Small intestine (tissue), 7 donors: ENCODE measurements at regions not wholly inside any gene's neighbourhood (a gene's known extent, or its start where the extent isn't known, plus 50 kb on each side); places are given as distances from the start of the nearest gene placed in this dataset.

Source experiments
- DNase-seq, 2 donors: peaks; one replicate each; pipeline versions ENCODE4 v3.0.0 to v3.0.0-alpha.2; 2013
- FAIRE-seq: peaks from 2 replicates; lab custom pipeline; 2012; peaks lifted over from hg19 to GRCh38; lab: Jason Lieb, UNC
- H3K27ac ChIP-seq, 3 donors: one replicate each; pipeline ENCODE4 v1.5.1; 2013; ENCODE audit warnings: low read length in 2 of 3, mild to moderate bottlenecking in 2 of 3, control low read depth in 1 of 3, inconsistent platforms in 1 of 3, low read depth in 1 of 3, moderate library complexity in 1 of 3
- H3K27me3 ChIP-seq, 3 donors: one replicate each; pipeline ENCODE4 v1.6.1; 2013; ENCODE audit warnings: low read length in 3 of 3, inconsistent platforms in 1 of 3; ENCODE audit not compliant: control insufficient read depth in 3 of 3, insufficient read depth in 3 of 3
- H3K36me3 ChIP-seq, 3 donors: one replicate each; pipeline ENCODE4 v1.6.1; 2013; ENCODE audit warnings: low read length in 3 of 3, inconsistent platforms in 1 of 3, low read depth in 1 of 3, mild to moderate bottlenecking in 1 of 3, moderate library complexity in 1 of 3; ENCODE audit not compliant: control insufficient read depth in 3 of 3, insufficient read depth in 2 of 3
- H3K4me1 ChIP-seq, 3 donors: one replicate each; pipeline ENCODE4 v1.6.1; 2013; ENCODE audit warnings: low read length in 2 of 3, inconsistent platforms in 1 of 3, low read depth in 1 of 3, mild to moderate bottlenecking in 1 of 3, moderate library complexity in 1 of 3; ENCODE audit not compliant: control insufficient read depth in 3 of 3, insufficient read depth in 2 of 3
- H3K4me3 ChIP-seq, 3 donors: one replicate each; pipeline ENCODE4 v1.5.1; 2013; ENCODE audit warnings: low read length in 3 of 3, control low read depth in 1 of 3, inconsistent platforms in 1 of 3, low read depth in 1 of 3, mild to moderate bottlenecking in 1 of 3, moderate library complexity in 1 of 3
- H3K9me3 ChIP-seq, 2 donors: one replicate each; pipeline ENCODE4 v1.6.1; 2013; ENCODE audit warnings: low read depth in 1 of 2, low read length in 1 of 2; ENCODE audit not compliant: control insufficient read depth in 2 of 2, insufficient read depth in 1 of 2
- WGBS, 3 donors: extraction: QIAGEN DNeasy Blood & Tissue Kit; methylation state at CpG; one replicate each; pipeline ENCODE4 v1.1.7; 2013; 5-methylcytosine and 5-hydroxymethylcytosine counted together
- donor health status: healthy with polysubstance abuse.
- donor health status: control.
- donor health status: control.
- donor health status: Bipolar disorder and iron deficiency.
- donor health status: healthy.

DNA sequence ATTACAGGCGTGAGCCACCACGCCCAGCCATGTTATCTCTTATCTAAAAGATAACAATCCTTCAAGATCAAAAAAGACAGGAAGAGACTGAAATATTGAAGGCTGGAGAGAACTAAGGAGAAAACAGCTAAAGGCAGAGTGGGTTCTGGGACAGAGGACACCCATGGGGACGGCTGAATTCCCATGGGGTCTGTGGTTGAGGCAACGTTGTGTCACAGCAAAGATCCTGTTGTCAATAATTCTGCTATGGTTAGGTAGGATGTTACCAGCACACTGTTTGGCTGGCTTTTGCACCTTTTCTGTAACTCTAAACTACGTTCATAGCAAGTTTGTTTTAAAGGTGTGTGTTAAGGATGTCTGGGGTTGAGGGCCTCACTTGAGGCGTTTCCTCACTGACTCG lies 137.7 kb upstream of the APCDD1 start:
- WGBS, 3 donors = 66 to 76% (median 72%) methylated on average over 7 of the region's 7 CpGs
- no peaks in the 10 kb centered on the region for H3K36me3 ChIP-seq
- no peaks in the 10 kb centered on the region for H3K27me3 ChIP-seq
- H3K9me3 ChIP-seq = no peaks in the 10 kb centered on the region
- H3K4me1 ChIP-seq = no peaks in the 10 kb centered on the region
- no peak for DNase-seq
- FAIRE-seq = no peak
- H3K4me3 ChIP-seq = no peak overlapping the region
- H3K27ac ChIP-seq = no peak overlapping the region

GRCh38 chr18:10317864-10318690 lies 136.4 kb upstream of the APCDD1 start:
- Histone ChIP-seq H3K4me1 (no peaks in the 10 kb centered on the region), H3K27ac (no peak overlapping the region), H3K27me3 (no peaks in the 10 kb centered on the region), H3K4me3 (no peak overlapping the region), H3K9me3 (no peaks in the 10 kb centered on the region), H3K36me3 (no peaks in the 10 kb centered on the region)
- no peak for DNase-seq
- 77 to 82% (median 79%) methylated on average over 6 of the region's 6 CpGs for WGBS, 3 donors
- FAIRE-seq = no peak

GRCh38 chr18:10318691-10318970 lies 135.8 kb upstream of the APCDD1 start:
- DNase-seq (no peak), FAIRE-seq (no peak)
- H3K36me3 ChIP-seq = no peaks in the 10 kb centered on the region
- H3K4me3 ChIP-seq = no peak overlapping the region
- H3K27me3 ChIP-seq = no peaks in the 10 kb centered on the region
- WGBS, 3 donors = 52 to 74% (median 61%) methylated on average over 3 of the region's 3 CpGs
- H3K9me3 ChIP-seq = no peaks in the 10 kb centered on the region
- H3K4me1 ChIP-seq = no peaks in the 10 kb centered on the region
- no peak overlapping the region for H3K27ac ChIP-seq

DNA sequence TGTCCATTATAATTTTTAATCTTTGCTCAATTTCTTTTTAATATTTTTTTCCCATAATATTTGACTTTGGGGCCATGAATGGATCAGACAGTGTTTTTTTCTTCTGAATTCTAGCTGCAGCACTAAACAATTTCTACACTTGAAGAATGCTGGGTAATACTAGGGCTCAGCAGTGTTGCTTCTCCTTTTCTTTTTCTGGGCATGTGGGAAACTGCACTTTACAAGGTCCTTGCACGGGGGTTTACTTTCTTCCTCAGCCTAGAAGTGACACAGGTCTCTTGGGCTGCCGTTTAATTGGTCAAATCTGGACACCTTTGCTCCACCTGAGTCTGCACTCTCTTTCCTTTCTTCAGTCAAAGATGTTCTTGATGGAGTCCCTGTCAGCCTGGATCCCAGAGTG lies 135.4 kb upstream of the APCDD1 start:
- FAIRE-seq (no peak), DNase-seq (no peak)
- H3K4me3 ChIP-seq = no peak overlapping the region
- H3K4me1 ChIP-seq = no peaks in the 10 kb centered on the region
- WGBS, 3 donors = 61 to 79% (median 67%) methylated on average over 2 of the region's 2 CpGs
- no peak overlapping the region for H3K27ac ChIP-seq
- no peaks in the 10 kb centered on the region for H3K27me3 ChIP-seq
- H3K36me3 ChIP-seq = no peaks in the 10 kb centered on the region
- H3K9me3 ChIP-seq = no peaks in the 10 kb centered on the region

DNA sequence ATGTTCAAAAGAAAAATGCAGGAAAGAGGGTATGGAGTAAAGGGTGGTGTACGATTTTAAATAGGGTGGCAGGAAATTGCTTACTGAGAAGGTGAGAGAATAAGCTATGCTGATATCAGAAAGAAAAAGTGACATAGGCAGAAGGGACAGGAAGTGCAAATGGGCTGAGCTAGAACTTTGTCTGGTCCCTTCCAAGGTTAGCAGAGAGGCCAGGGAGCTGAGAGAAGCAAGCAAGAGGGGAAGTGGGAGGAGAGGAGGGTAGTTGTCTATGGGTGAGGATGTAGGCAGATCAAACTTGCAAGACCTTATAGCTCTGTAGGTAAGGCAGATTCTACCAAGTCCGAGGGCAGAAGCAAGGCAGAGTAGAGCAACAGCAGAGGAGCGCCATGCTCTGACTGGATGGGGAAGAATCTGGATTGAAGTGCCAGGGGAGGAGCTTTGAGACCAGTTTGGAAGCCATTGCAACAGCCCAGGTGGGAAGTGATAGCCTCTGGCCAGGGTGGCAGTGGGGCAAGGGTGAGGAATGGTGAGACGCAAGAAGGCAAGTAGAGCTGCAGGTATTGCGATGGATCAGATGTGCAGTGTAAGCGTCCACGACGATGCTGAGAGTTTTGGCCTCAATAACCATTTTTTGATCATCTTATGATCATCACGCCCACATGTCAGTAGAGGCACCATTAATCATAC lies 134.4 kb upstream of the APCDD1 start:
- 85 to 90% (median 86%) methylated on average over 9 of the region's 9 CpGs for WGBS, 3 donors
- FAIRE-seq (no peak), DNase-seq (no peak)

DNA sequence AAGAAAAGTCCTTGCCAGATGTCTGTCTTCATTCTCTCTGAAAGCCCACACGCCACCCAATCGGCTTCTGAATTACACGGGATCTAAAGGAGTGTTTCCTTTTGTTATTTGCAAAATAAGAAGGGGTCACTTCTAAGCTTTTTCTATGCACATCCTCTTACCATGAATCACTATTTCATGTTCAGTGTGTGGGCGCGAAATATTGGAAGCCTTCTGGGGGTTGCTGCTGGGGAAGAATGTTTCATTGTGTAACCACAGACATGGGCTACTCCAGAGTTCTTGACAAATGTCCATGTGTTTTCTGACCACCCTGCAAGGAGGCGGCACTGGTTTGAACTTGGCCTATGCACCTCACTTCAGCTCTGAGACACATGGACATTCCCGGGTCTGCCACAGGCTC lies 133.6 kb upstream of the APCDD1 start:
- no peak overlapping the region for H3K4me3 ChIP-seq
- no peaks in the 10 kb centered on the region for H3K27me3 ChIP-seq
- no peaks in the 10 kb centered on the region for H3K4me1 ChIP-seq
- DNase-seq = no peak
- WGBS, 3 donors = 85 to 90% (median 87%) methylated on average over 7 of the region's 7 CpGs
- FAIRE-seq = no peak
- H3K27ac ChIP-seq = no peak overlapping the region
- H3K36me3 ChIP-seq = no peaks in the 10 kb centered on the region
- no peaks in the 10 kb centered on the region for H3K9me3 ChIP-seq

More for the DNA sequence above, 134.4 kb upstream of the APCDD1 start:
- H3K4me3 ChIP-seq = no peak overlapping the region
- no peaks in the 10 kb centered on the region for H3K9me3 ChIP-seq
- H3K27me3 ChIP-seq = no peaks in the 10 kb centered on the region
- no peaks in the 10 kb centered on the region for H3K36me3 ChIP-seq
- no peaks in the 10 kb centered on the region for H3K4me1 ChIP-seq
- H3K27ac ChIP-seq = no peak overlapping the region

- H3K4me3 ChIP-seq = no peak overlapping the region
- H3K9me3 ChIP-seq = no peaks in the 10 kb centered on the region
- H3K4me1 ChIP-seq = no peaks in the 10 kb centered on the region
- H3K36me3 ChIP-seq = no peaks in the 10 kb centered on the region
- no peak for DNase-seq
- no peak overlapping the region for H3K27ac ChIP-seq
- no peaks in the 10 kb centered on the region for H3K27me3 ChIP-seq
- WGBS, 3 donors = 87 to 92% (median 88%) methylated on average over 2 of the region's 2 CpGs
- FAIRE-seq = no peak
Measured at GRCh38 chr18:10321576-10321975, 132.9 kb upstream of the APCDD1 start.

GRCh38 chr18:10322004-10322403 lies 132.4 kb upstream of the APCDD1 start:
- WGBS, 3 donors = 69 to 87% (median 82%) methylated on average over 7 of the region's 7 CpGs
- H3K27me3 ChIP-seq = no peaks in the 10 kb centered on the region
- no peaks in the 10 kb centered on the region for H3K9me3 ChIP-seq
- no peak for FAIRE-seq
- no peaks in the 10 kb centered on the region for H3K4me1 ChIP-seq
- H3K4me3 ChIP-seq = no peak overlapping the region
- DNase-seq = no peak
- no peak overlapping the region for H3K27ac ChIP-seq
- no peaks in the 10 kb centered on the region for H3K36me3 ChIP-seq
